ENCODE measurements at regions not wholly inside any gene's neighbourhood (a gene's known extent, or its start where the extent isn't known, plus 50 kb on each side); places are given as distances from the start of the nearest gene placed in this dataset.

- TF ChIP-seq RNF2 (IDR thresholded peaks at IDR 0.05; ENCODE audit: borderline replicate concordance, low read depth) (no peak), HOXB5 (CRISPR knock-in tag; IDR thresholded peaks at IDR 0.05) (no peak), ATOH8 (CRISPR knock-in tag; IDR thresholded peaks at IDR 0.05; ENCODE audit: low read depth) (no peak), POLR2A (IDR thresholded peaks at IDR 0.05; ENCODE audit: low read length) (no peak), PHF8 (IDR thresholded peaks at IDR 0.05; ENCODE audit: borderline replicate concordance, low read depth) (no peak), ZC3H11A (IDR thresholded peaks at IDR 0.05) (no peak), SREBF2 (IDR thresholded peaks at IDR 0.05) (no peak), CTCF (IDR thresholded peaks at IDR 0.05) (no peak), POLR2AphosphoS2 (conservative IDR thresholded peaks at IDR 0.05; ENCODE audit: low read length) (no peak), GATA3 (IDR thresholded peaks at IDR 0.05; ENCODE audit: borderline replicate concordance) (no peak)
Measured at GRCh38 chr11:37532271-37532670, 934.2 kb upstream of the RAG2 start (continued).

GRCh38 chr11:37527545-37527944 lies 929.5 kb upstream of the RAG2 start:
- no peak for TF ChIP-seq USF2 (IDR thresholded peaks at IDR 0.05)
- TF ChIP-seq MAFK (IDR thresholded peaks at IDR 0.05; ENCODE audit: partially characterized antibody) = peak; percentile 68
- TF ChIP-seq NFE2L2 (conservative IDR thresholded peaks at IDR 0.05; ENCODE audit: low read length) = no peak
- no peak for TF ChIP-seq RAD21 (conservative IDR thresholded peaks at IDR 0.05 in 1 of 2, IDR thresholded peaks at IDR 0.05 in 1 of 2)
- ATAC-seq = no peak
- ChIA-PET CTCF (no interaction called here), POLR2A (no interaction called here)
- no peak overlapping the region for H3K27ac ChIP-seq
- H3K4me1 ChIP-seq = no peaks in the 10 kb centered on the region
- H3K4me2 ChIP-seq = no peak overlapping the region
- WGBS (ENCODE audit: missing lambda C conversion rate) = 3% methylated on average over 1 of the region's 1 CpG
- H3K9me3 ChIP-seq = peaks cover 2% of the 10 kb centered on the region; the same call in 1 of the 3 replicates
- no peak for FAIRE-seq
- no peak for DNase-seq (ENCODE audit: low read depth in 1 of 2, low spot score in 1 of 2)
- H3K4me3 ChIP-seq = no peak overlapping the region

- H3K9me3 ChIP-seq = no peaks in the 10 kb centered on the region; the same call in 2 of the 3 replicates
- ChIA-PET CTCF (no interaction called here), POLR2A (no interaction called here)
- H3K27ac ChIP-seq = no peak overlapping the region
- no peak overlapping the region for H3K4me2 ChIP-seq
- DNase-seq (ENCODE audit: low read depth in 1 of 2, low spot score in 1 of 2) = no peak
- no peak for FAIRE-seq
- H3K4me3 ChIP-seq = no peak overlapping the region
- no peak for ATAC-seq
- no peaks in the 10 kb centered on the region for H3K4me1 ChIP-seq
- TF ChIP-seq CHD2 (IDR thresholded peaks at IDR 0.05; ENCODE audit: low read length, partially characterized antibody) = no peak
- no peak for TF ChIP-seq HOXB5 (CRISPR knock-in tag; IDR thresholded peaks at IDR 0.05)
- TF ChIP-seq TP53 (CRISPR knock-in tag; IDR thresholded peaks at IDR 0.05) = no peak
- TF ChIP-seq HEYL (CRISPR knock-in tag; IDR thresholded peaks at IDR 0.05) = no peak
- no peak for TF ChIP-seq ESRRA (IDR thresholded peaks at IDR 0.05; ENCODE audit: borderline replicate concordance, low read length)
- no peak for TF ChIP-seq RAD21 (conservative IDR thresholded peaks at IDR 0.05 in 1 of 2, IDR thresholded peaks at IDR 0.05 in 1 of 2)
- no peak for TF ChIP-seq MYC (IDR thresholded peaks at IDR 0.05; ENCODE audit: borderline replicate concordance, low read length)
Measured at GRCh38 chr11:37525336-37525735, 927.3 kb upstream of the RAG2 start.

- CTCF ChIA-PET = no interaction called here
- Histone ChIP-seq H3K4me1 (no peaks in the 10 kb centered on the region), H3K27ac (no peak overlapping the region), H3K4me2 (no peak overlapping the region), H3K9me3 (0 out of 3 replicates have a peak, but pooled peaks cover 6% of the 10 kb centered on the region), H3K4me3 (no peak overlapping the region)
- DNase-seq (ENCODE audit: low read depth in 1 of 2, low spot score in 1 of 2) (no peak), FAIRE-seq (no peak), ATAC-seq (no peak)
- TF ChIP-seq ZNF302 (CRISPR knock-in tag; IDR thresholded peaks at IDR 0.05) (no peak), BCL3 (IDR thresholded peaks at IDR 0.05) (no peak), FOSL2 (IDR thresholded peaks at IDR 0.05) (no peak), FOSL2 (CRISPR knock-in tag; IDR thresholded peaks at IDR 0.05) (no peak), POLR2AphosphoS2 (conservative IDR thresholded peaks at IDR 0.05; ENCODE audit: low read length) (no peak), SMC3 (IDR thresholded peaks at IDR 0.05) (no peak), KDM5A (IDR thresholded peaks at IDR 0.05) (no peak), PBX3 (IDR thresholded peaks at IDR 0.05) (no peak), TP53 (CRISPR knock-in tag; IDR thresholded peaks at IDR 0.05) (no peak), NFE2L2 (conservative IDR thresholded peaks at IDR 0.05; ENCODE audit: low read length) (no peak), CBX2 (IDR thresholded peaks at IDR 0.05; ENCODE audit: borderline replicate concordance, low read depth) (no peak), FOSB (CRISPR knock-in tag; IDR thresholded peaks at IDR 0.05) (no peak), RFX5 (IDR thresholded peaks at IDR 0.05) (no peak)
- POLR2A ChIA-PET = no interaction called here
Measured at GRCh38 chr11:37519781-37520180, 921.7 kb upstream of the RAG2 start.
